OCI-LY7 (cell line): ENCODE measurements at regions not wholly inside any gene's neighbourhood (a gene's known extent, or its start where the extent isn't known, plus 50 kb on each side); places are given as distances from the start of the nearest gene placed in this dataset.

Experiments used
- CTCF ChIP-seq: fragments of 200-600 bp; sonication (generic); conservative IDR thresholded peaks from 2 replicates; pipeline ENCODE4 v1.5.1; 2014; ENCODE audit warnings: mild to moderate bottlenecking, antibody characterized with exemption, low read length, moderate library complexity, mixed read lengths
- EZH2phosphoT487 ChIP-seq: fragments of 200-600 bp; sonication (generic); IDR thresholded peaks from 2 replicates; pipeline ENCODE4 v1.6.1; 2018; ENCODE audit warnings: low read depth, borderline replicate concordance, mild to moderate bottlenecking, mixed run types, antibody characterized with exemption, low read length, moderate library complexity, mixed read lengths

DNA sequence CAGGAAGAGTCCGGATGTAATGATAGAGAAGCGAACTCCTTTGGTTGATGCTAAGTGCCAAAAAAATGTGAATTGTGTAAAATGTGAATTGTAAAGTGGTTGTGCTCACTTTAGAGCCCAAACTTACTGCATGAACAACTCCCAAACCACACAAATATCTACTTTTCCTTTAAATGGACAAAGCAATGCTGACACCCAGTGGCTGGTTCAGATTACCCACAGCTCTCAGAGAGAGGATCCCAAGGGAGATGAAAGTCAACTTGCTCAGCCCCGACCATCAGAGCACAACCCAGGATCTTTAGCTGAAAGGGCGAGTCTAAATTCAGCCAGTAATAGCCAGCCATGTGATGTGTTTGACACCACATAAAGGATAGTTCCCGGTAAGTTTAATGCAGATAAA lies 133.7 kb downstream of the NMUR2 start:
- TF ChIP-seq CTCF, result peak; percentile 44
- no peak for TF ChIP-seq EZH2phosphoT487
